Neutrophil (primary cell): ENCODE measurements at regions not wholly inside any gene's neighbourhood (a gene's known extent, or its start where the extent isn't known, plus 50 kb on each side); places are given as distances from the start of the nearest gene placed in this dataset.

Experiments
- H3K27ac ChIP-seq: fragments of 200-600 bp; sonication (generic); 2 replicates; pipeline ENCODE4 v1.5.1; 2016; ENCODE audit warnings: mild to moderate bottlenecking, moderate library complexity
- H3K27me3 ChIP-seq: fragments of 200-600 bp; sonication (generic); 2 replicates; pipeline ENCODE4 v1.6.0; 2016; ENCODE audit warnings: mild to moderate bottlenecking
- H3K36me3 ChIP-seq: fragments of 200-600 bp; sonication (generic); 2 replicates; pipeline ENCODE4 v1.5.1; 2017
- H3K4me1 ChIP-seq, 2 experiments: fragments of 200-600 bp in 1 of 2; sonication (generic) in 1 of 2; 1 replicate in 1 of 2; 2 replicates in 1 of 2; pipeline versions ENCODE4 v1.5.1 to v1.6.1; 2013 to 2016; ENCODE audit warnings: low read depth in 1 of 2, low read length in 1 of 2, mild to moderate bottlenecking in 1 of 2, moderate library complexity in 1 of 2; ENCODE audit not compliant: control insufficient read depth in 1 of 2, insufficient read depth in 1 of 2
- H3K4me3 ChIP-seq, 2 experiments: fragments of 200-600 bp in 1 of 2; sonication (generic) in 1 of 2; 1 replicate in 1 of 2; 2 replicates in 1 of 2; pipeline ENCODE4 v1.5.1; 2013 to 2016; ENCODE audit warnings: low read depth in 1 of 2, low read length in 1 of 2, mild to moderate bottlenecking in 1 of 2, moderate library complexity in 1 of 2
- H3K9me3 ChIP-seq: fragments of 200-600 bp; sonication (generic); 2 replicates; pipeline ENCODE4 v1.5.1; 2016
- TF ChIP-seq, protein P1 (sequence below): fragments of 200-600 bp; sonication (generic); IDR thresholded peaks from 2 replicates; pipeline ENCODE4 v1.5.1; 2016; ENCODE audit warnings: antibody characterized with exemption

DNA sequence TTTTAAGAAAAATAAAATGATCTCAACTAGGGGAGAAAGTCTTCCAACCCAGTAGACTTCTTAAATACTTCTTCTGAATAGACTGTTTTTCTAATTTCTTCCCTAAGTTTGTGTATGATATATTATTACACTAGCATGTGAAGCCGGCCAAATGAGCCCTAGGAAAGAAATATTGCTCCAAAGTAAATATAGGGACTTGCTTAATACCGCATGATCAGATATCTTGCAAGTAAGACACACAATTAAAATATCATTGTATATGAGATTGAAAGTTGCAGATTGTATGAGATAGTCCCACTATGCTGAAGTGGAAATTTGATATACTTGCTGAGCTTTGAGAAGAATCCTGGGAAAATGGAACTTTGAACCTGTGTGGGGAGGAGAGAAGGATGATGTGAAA is 225.7 kb downstream of the BAMBI start:
- Histone ChIP-seq H3K36me3 (no peaks in the 10 kb centered on the region), H3K4me1 (no peaks in the 10 kb centered on the region), H3K4me3 (no peak overlapping the region), H3K27ac (no peak overlapping the region), H3K27me3 (no peaks in the 10 kb centered on the region), H3K9me3 (no peaks in the 10 kb centered on the region)
- TF ChIP-seq, protein P1, sequence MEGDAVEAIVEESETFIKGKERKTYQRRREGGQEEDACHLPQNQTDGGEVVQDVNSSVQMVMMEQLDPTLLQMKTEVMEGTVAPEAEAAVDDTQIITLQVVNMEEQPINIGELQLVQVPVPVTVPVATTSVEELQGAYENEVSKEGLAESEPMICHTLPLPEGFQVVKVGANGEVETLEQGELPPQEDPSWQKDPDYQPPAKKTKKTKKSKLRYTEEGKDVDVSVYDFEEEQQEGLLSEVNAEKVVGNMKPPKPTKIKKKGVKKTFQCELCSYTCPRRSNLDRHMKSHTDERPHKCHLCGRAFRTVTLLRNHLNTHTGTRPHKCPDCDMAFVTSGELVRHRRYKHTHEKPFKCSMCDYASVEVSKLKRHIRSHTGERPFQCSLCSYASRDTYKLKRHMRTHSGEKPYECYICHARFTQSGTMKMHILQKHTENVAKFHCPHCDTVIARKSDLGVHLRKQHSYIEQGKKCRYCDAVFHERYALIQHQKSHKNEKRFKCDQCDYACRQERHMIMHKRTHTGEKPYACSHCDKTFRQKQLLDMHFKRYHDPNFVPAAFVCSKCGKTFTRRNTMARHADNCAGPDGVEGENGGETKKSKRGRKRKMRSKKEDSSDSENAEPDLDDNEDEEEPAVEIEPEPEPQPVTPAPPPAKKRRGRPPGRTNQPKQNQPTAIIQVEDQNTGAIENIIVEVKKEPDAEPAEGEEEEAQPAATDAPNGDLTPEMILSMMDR, result no peak

DNA sequence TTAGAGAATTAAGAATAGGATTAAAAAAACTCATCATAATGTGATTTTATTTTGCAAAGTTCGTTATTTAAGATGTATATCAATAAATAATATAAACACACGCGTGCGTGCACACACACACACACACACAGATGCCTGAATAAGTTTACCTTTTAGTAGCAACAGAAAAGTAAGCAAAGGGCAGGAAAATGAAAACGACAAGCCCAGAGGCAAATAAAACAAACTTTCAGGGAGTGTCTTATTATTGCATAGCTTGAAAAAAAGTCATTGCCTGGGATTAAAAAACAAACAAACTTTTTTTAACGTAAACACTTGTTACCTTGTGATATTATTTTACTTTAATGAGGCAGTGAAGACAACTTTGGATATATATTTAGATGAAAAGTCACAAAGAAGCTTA is 226.4 kb downstream of the BAMBI start:
- Histone ChIP-seq H3K36me3 (no peaks in the 10 kb centered on the region), H3K4me3 (no peak overlapping the region), H3K27ac (no peak overlapping the region), H3K4me1 (no peaks in the 10 kb centered on the region), H3K27me3 (no peaks in the 10 kb centered on the region), H3K9me3 (no peaks in the 10 kb centered on the region)
- TF ChIP-seq, protein P1, result no peak

DNA sequence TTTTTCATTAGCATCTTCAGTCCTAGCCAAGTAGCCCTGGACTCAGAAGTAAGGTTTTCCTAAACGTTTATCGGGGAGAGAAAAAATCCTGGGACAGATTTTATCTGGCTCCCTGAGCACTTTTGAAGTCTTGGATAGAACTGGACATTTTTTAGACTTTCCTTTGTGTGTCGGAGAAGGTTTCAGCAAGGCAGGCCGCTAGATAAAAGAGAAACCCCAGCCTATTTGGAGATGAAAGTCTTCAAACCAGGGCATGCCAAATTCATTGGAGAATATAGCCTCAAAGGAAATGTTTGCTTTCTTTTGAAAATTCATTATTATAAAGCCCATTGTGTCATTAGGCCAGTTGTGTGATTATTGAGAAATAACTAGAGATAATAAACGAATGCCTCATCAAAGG is 228.1 kb downstream of the BAMBI start:
- TF ChIP-seq, protein P1, result no peak
- Histone ChIP-seq H3K9me3 (no peaks in the 10 kb centered on the region), H3K4me3 (no peak overlapping the region), H3K27me3 (no peaks in the 10 kb centered on the region), H3K27ac (no peak overlapping the region), H3K36me3 (no peaks in the 10 kb centered on the region), H3K4me1 (no peaks in the 10 kb centered on the region)

DNA sequence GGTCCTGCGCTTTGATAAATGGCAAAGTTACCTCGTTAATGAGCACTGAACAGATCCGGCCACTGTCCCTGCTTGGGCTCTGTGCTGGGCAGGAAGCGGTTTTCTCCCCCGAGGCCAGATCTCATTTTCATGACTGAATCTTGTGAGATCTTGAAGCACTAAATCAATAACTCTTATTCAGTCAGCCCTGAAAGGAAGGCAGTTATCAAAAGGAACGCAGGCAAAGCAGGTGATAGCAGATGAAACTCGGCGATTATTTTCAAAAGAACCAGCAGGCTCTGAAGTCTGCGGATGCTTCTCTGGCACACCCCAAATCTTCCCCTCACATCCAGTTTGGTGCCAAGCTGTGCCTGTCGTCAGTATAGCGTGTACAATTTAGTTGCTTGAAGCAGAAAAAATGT is 228.7 kb downstream of the BAMBI start:
- no peak overlapping the region for H3K27ac ChIP-seq
- no peaks in the 10 kb centered on the region for H3K9me3 ChIP-seq
- H3K4me3 ChIP-seq, result no peak overlapping the region
- H3K27me3 ChIP-seq, result no peaks in the 10 kb centered on the region
- no peaks in the 10 kb centered on the region for H3K36me3 ChIP-seq
- TF ChIP-seq, protein P1, result no peak
- no peaks in the 10 kb centered on the region for H3K4me1 ChIP-seq

DNA sequence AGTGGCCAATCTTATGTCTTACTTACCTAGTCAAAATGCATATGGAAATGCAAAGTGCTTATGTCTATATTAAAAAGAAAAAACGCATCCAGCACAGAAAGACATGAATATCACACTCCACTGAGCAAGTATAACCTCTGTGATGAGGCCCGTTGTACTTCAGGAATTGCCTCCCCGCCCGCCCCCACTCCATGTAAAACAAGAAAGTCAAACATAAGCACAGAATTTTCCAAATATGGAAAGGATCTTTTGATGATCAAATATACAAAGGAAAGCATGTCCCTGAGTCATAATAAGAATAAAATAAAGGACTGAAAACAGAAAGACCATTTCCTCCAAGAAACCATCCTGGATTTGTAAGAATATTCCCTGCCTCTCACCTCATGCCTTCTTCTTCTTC is 229.1 kb downstream of the BAMBI start:
- Histone ChIP-seq H3K36me3 (no peaks in the 10 kb centered on the region), H3K27ac (no peak overlapping the region), H3K27me3 (no peaks in the 10 kb centered on the region), H3K4me1 (no peaks in the 10 kb centered on the region), H3K4me3 (no peak overlapping the region), H3K9me3 (no peaks in the 10 kb centered on the region)
- TF ChIP-seq, protein P1, result no peak

DNA sequence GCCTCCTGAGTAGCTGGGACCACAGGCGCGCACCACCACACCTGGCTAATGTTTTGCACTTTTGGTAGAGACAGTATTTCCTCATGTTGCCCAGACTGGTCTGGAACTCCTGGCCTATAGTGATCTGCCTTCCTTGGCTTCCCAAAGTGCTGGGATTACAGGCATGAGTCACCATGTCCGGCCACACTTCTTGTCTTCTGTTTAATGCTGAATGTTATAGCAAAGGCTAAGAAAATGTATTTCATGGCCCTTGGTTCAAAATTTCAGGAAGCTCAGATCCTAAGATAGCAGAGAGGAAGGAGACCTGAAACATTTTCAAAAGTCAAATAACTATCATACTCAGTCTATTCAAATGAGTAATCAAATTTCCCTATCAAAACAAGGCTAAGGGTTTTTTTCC is 229.6 kb downstream of the BAMBI start:
- H3K4me1 ChIP-seq, result no peaks in the 10 kb centered on the region
- H3K27me3 ChIP-seq, result no peaks in the 10 kb centered on the region

More for the DNA sequence above, 229.6 kb downstream of the BAMBI start:
- H3K27ac ChIP-seq, result no peak overlapping the region
- no peak overlapping the region for H3K4me3 ChIP-seq
- no peaks in the 10 kb centered on the region for H3K36me3 ChIP-seq
- no peaks in the 10 kb centered on the region for H3K9me3 ChIP-seq
- TF ChIP-seq, protein P1, result no peak
